ENCODE measurements at regions not wholly inside any gene's neighbourhood (a gene's known extent, or its start where the extent isn't known, plus 50 kb on each side); places are given as distances from the start of the nearest gene placed in this dataset.
"Not testable (repeated sequence)": the region's sequence is repeated elsewhere in the genome, so short reads cannot be mapped to it uniquely, and the experiment has no call there.

GRCh38 chr14:51447411-51447810 lies 204.3 kb upstream of the FRMD6 start:
- DNase-seq: no peak

GRCh38 chr14:51448831-51449670 lies 202.7 kb upstream of the FRMD6 start:
- no peak for DNase-seq

GRCh38 chr14:51449681-51450080 lies 202.0 kb upstream of the FRMD6 start:
- DNase-seq: no peak

GRCh38 chr14:51451561-51451960 lies 200.1 kb upstream of the FRMD6 start:
- DNase-seq: no peak

GRCh38 chr14:51453869-51454268 lies 197.8 kb upstream of the FRMD6 start:
- no peak for DNase-seq

- DNase-seq: no peak
Measured at GRCh38 chr14:51454351-51454750, 197.4 kb upstream of the FRMD6 start.

- DNase-seq: no peak
Measured at GRCh38 chr14:51455041-51455835, 196.5 kb upstream of the FRMD6 start.

GRCh38 chr14:51457843-51458562 lies 193.7 kb upstream of the FRMD6 start:
- no peak for DNase-seq

- DNase-seq: no peak
Measured at GRCh38 chr14:51458563-51458955, 193.2 kb upstream of the FRMD6 start.

GRCh38 chr14:51460011-51460410 lies 191.7 kb upstream of the FRMD6 start:
- DNase-seq: no peak

- no peak for DNase-seq
Measured at GRCh38 chr14:51462182-51462581, 189.5 kb upstream of the FRMD6 start.

GRCh38 chr14:51462706-51463105 lies 189.0 kb upstream of the FRMD6 start:
- no peak for DNase-seq

GRCh38 chr14:51463461-51463860 lies 188.2 kb upstream of the FRMD6 start:
- DNase-seq: no peak

- DNase-seq: no peak
Measured at GRCh38 chr14:51464411-51464810, 187.3 kb upstream of the FRMD6 start.

- no peak for DNase-seq
Measured at GRCh38 chr14:51465486-51465885, 186.2 kb upstream of the FRMD6 start.

GRCh38 chr14:51467392-51467791 lies 184.3 kb upstream of the FRMD6 start:
- not testable (repeated sequence) for DNase-seq

- no peak for DNase-seq
Measured at GRCh38 chr14:51468523-51468922, 183.2 kb upstream of the FRMD6 start.

- no peak for DNase-seq
Measured at GRCh38 chr14:51472881-51473280, 178.8 kb upstream of the FRMD6 start.

GRCh38 chr14:51473351-51473750 lies 178.4 kb upstream of the FRMD6 start:
- no peak for DNase-seq

- DNase-seq: no peak
Measured at GRCh38 chr14:51473808-51474565, 177.7 kb upstream of the FRMD6 start.

GRCh38 chr14:51474854-51475253 lies 176.9 kb upstream of the FRMD6 start:
- DNase-seq: no peak

- no peak for DNase-seq
Measured at GRCh38 chr14:51478175-51478621, 173.5 kb upstream of the FRMD6 start.

All from NCI-H526 (cell line).